Neural cell (in vitro differentiated cells): ENCODE measurements at regions not wholly inside any gene's neighbourhood (a gene's known extent, or its start where the extent isn't known, plus 50 kb on each side); places are given as distances from the start of the nearest gene placed in this dataset.
A peak's percentile ranks its signal among the peaks of the same experiment; 100 is the strongest.

Experiments used
- H2AFZ ChIP-seq: fragments of 200-600, 300-800 bp; sonication (generic), shearing (Covaris generic); 2 replicates; pipeline ENCODE4 v1.6.0; 2014; ENCODE audit warnings: low read depth, mild to moderate bottlenecking, antibody characterized with exemption, low read length, moderate library complexity
- H3F3A ChIP-seq: fragments of 200-600 bp; shearing (Covaris generic); 2 replicates; pipeline ENCODE4 v1.6.1; 2016; ENCODE audit warnings: mild to moderate bottlenecking, moderate library complexity, mixed read lengths, antibody characterized with exemption, low read length; ENCODE audit not compliant: insufficient read depth, poor library complexity, severe bottlenecking
- H3K27ac ChIP-seq: fragments of 200-600, 300-800 bp; sonication (generic), shearing (Covaris generic); 2 replicates; pipeline ENCODE4 v1.5.1; 2014; ENCODE audit warnings: mild to moderate bottlenecking, low read length, moderate library complexity
- H3K27me3 ChIP-seq: fragments of 300-800, 200-600 bp; sonication (generic), shearing (Covaris generic); 2 replicates; pipeline ENCODE4 v1.6.0; 2014; ENCODE audit warnings: mild to moderate bottlenecking, low read depth, low read length, moderate library complexity; ENCODE audit not compliant: insufficient read depth
- H3K36me3 ChIP-seq: fragments of 300-800, 200-600 bp; sonication (generic), shearing (Covaris generic); 2 replicates; pipeline ENCODE4 v1.5.1; 2014; ENCODE audit warnings: mild to moderate bottlenecking, antibody characterized with exemption, low read length, moderate library complexity; ENCODE audit not compliant: insufficient read depth
- H3K4me2 ChIP-seq: fragments of 300-800, 200-600 bp; sonication (generic), shearing (Covaris generic); 2 replicates; pipeline ENCODE4 v1.6.0; 2014; ENCODE audit warnings: mild to moderate bottlenecking, low read length
- H3K4me3 ChIP-seq: fragments of 300-800, 200-600 bp; sonication (generic), shearing (Covaris generic); 2 replicates; pipeline ENCODE4 v1.5.1; 2014; ENCODE audit warnings: mild to moderate bottlenecking, low read length, moderate library complexity
- H3K79me2 ChIP-seq: fragments of 200-600 bp; shearing (Covaris generic); replicated peaks from 2 replicates; pipeline ENCODE4 v1.6.0; 2014; ENCODE audit warnings: mild to moderate bottlenecking, low read length, moderate library complexity; ENCODE audit not compliant: insufficient read depth
- H3K9ac ChIP-seq: fragments of 300-800, 200-600 bp; sonication (generic), shearing (Covaris generic); 2 replicates; pipeline ENCODE4 v1.6.1; 2016; ENCODE audit warnings: mild to moderate bottlenecking, low read length, mixed read lengths
- H3K9me2 ChIP-seq: fragments of 200-600 bp; shearing (Covaris generic); 2 replicates; pipeline ENCODE4 v1.6.1; 2016; ENCODE audit warnings: mild to moderate bottlenecking, low read length, mixed read lengths; ENCODE audit not compliant: insufficient read depth
- H3K9me3 ChIP-seq: fragments of 200-600, 300-800 bp; sonication (generic), shearing (Covaris generic); 2 replicates; pipeline ENCODE4 v1.6.1; 2016; ENCODE audit warnings: mild to moderate bottlenecking, mixed run types, low read length, moderate library complexity, mixed read lengths
- H4K20me1 ChIP-seq: fragments of 200-600 bp; shearing (Covaris generic); 2 replicates; pipeline ENCODE4 v1.6.1; 2016; ENCODE audit warnings: mild to moderate bottlenecking, mixed run types; ENCODE audit not compliant: insufficient read depth
- EP300 ChIP-seq: fragments of 450-650 bp; conservative IDR thresholded peaks from 2 replicates; pipeline ENCODE4 v1.6.1; 2014; ENCODE audit warnings: antibody characterized with exemption, mild to moderate bottlenecking, moderate library complexity; ENCODE audit not compliant: poor library complexity, severe bottlenecking
- EZH2 ChIP-seq: fragments of 200-600, 300-800 bp; shearing (Covaris generic), sonication (generic); IDR thresholded peaks from 2 replicates; pipeline ENCODE4 v1.6.1; 2014; ENCODE audit warnings: antibody characterized with exemption, low read length, borderline replicate concordance, mild to moderate bottlenecking; ENCODE audit not compliant: insufficient read depth, poor library complexity, severe bottlenecking
- MXI1 ChIP-seq: fragments of 450-650 bp; conservative IDR thresholded peaks from 2 replicates; pipeline ENCODE4 v1.6.1; 2014; ENCODE audit warnings: antibody characterized with exemption, mild to moderate bottlenecking; ENCODE audit not compliant: poor library complexity, severe bottlenecking
- POLR2AphosphoS5 ChIP-seq: IDR thresholded peaks from 2 replicates; pipeline ENCODE4 v1.6.1; 2012
- RAD21 ChIP-seq: fragments of 450-650 bp; conservative IDR thresholded peaks from 2 replicates; pipeline ENCODE4 v1.6.1; 2014; ENCODE audit warnings: antibody characterized with exemption, mild to moderate bottlenecking, moderate library complexity
- SMC3 ChIP-seq: fragments of 450-650 bp; conservative IDR thresholded peaks from 2 replicates; pipeline ENCODE4 v1.6.1; 2014; ENCODE audit warnings: antibody characterized with exemption, mild to moderate bottlenecking, moderate library complexity; ENCODE audit not compliant: poor library complexity
- TAF1 ChIP-seq: IDR thresholded peaks from 2 replicates; pipeline ENCODE4 v1.6.1; 2012; ENCODE audit warnings: low read depth
- TF ChIP-seq, protein P1 (sequence below): fragments of 450-650 bp; IDR thresholded peaks from 2 replicates; pipeline ENCODE4 v1.5.1; 2014; ENCODE audit warnings: antibody characterized with exemption, mild to moderate bottlenecking, moderate library complexity; ENCODE audit not compliant: poor library complexity, severe bottlenecking
- TF ChIP-seq, protein P2 (sequence below): IDR thresholded peaks from 2 replicates; pipeline ENCODE4 v1.6.1; 2012; ENCODE audit warnings: borderline replicate concordance

DNA sequence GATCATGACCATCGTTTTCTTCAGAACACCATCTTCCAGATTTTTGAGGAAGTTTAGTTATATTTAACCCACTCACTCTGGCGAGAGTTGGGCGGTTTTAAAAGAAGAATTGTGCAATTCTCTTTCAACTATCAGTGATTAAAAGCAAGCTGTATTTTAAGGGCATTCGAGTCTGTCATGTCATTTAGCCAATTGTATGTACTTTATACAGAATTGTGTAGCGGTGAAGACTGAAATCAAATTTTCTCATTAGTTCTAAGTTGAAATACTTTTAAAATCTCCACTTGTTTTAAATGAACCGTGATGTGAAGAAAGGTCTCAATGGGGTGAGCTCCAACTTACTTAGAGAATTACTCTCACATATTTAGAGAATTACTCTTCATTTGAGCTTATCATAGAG is 214.6 kb upstream of the DTNA start:
- Histone ChIP-seq H3K27me3 (peaks cover 28% of the 10 kb centered on the region), H2AFZ (no peak overlapping the region), H3K9ac (no peak overlapping the region), H3F3A (no peaks in the 10 kb centered on the region), H3K4me3 (peak overlapping the region; percentile 74), H3K9me2 (no peaks in the 10 kb centered on the region), H3K9me3 (no peaks in the 10 kb centered on the region), H3K79me2 (peaks cover 11% of the 10 kb centered on the region), H3K27ac (no peak overlapping the region), H3K36me3 (no peaks in the 10 kb centered on the region), H4K20me1 (no peaks in the 10 kb centered on the region), H3K4me2 (no peak overlapping the region)
- no peak for TF ChIP-seq RAD21
- TF ChIP-seq, protein P1, sequence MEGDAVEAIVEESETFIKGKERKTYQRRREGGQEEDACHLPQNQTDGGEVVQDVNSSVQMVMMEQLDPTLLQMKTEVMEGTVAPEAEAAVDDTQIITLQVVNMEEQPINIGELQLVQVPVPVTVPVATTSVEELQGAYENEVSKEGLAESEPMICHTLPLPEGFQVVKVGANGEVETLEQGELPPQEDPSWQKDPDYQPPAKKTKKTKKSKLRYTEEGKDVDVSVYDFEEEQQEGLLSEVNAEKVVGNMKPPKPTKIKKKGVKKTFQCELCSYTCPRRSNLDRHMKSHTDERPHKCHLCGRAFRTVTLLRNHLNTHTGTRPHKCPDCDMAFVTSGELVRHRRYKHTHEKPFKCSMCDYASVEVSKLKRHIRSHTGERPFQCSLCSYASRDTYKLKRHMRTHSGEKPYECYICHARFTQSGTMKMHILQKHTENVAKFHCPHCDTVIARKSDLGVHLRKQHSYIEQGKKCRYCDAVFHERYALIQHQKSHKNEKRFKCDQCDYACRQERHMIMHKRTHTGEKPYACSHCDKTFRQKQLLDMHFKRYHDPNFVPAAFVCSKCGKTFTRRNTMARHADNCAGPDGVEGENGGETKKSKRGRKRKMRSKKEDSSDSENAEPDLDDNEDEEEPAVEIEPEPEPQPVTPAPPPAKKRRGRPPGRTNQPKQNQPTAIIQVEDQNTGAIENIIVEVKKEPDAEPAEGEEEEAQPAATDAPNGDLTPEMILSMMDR, result no peak

DNA sequence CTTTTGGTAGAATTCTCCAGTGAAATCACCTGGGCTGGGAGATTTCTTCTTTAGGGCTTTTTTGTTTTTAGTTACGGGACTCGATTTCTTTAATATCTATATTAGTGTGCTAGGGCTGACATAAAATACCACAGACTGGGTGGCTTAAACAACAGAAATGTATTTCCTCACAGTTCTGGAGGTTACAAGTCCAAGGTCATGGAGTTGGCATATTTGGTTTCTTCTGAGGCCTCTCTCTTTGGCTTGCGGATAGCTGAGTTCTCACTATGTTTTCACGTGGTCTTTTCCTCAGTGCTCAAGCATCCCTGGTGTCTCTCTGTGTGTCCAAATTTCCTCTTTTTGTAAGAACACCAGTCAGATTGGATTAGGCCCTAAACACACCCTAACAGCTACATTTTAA is 208.5 kb upstream of the DTNA start:
- TF ChIP-seq MXI1 (no peak), POLR2AphosphoS5 (no peak), EZH2 (no peak), TAF1 (no peak), RAD21 (no peak), SMC3 (no peak), EP300 (no peak)
- TF ChIP-seq, protein P2, sequence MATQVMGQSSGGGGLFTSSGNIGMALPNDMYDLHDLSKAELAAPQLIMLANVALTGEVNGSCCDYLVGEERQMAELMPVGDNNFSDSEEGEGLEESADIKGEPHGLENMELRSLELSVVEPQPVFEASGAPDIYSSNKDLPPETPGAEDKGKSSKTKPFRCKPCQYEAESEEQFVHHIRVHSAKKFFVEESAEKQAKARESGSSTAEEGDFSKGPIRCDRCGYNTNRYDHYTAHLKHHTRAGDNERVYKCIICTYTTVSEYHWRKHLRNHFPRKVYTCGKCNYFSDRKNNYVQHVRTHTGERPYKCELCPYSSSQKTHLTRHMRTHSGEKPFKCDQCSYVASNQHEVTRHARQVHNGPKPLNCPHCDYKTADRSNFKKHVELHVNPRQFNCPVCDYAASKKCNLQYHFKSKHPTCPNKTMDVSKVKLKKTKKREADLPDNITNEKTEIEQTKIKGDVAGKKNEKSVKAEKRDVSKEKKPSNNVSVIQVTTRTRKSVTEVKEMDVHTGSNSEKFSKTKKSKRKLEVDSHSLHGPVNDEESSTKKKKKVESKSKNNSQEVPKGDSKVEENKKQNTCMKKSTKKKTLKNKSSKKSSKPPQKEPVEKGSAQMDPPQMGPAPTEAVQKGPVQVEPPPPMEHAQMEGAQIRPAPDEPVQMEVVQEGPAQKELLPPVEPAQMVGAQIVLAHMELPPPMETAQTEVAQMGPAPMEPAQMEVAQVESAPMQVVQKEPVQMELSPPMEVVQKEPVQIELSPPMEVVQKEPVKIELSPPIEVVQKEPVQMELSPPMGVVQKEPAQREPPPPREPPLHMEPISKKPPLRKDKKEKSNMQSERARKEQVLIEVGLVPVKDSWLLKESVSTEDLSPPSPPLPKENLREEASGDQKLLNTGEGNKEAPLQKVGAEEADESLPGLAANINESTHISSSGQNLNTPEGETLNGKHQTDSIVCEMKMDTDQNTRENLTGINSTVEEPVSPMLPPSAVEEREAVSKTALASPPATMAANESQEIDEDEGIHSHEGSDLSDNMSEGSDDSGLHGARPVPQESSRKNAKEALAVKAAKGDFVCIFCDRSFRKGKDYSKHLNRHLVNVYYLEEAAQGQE, result no peak
- TF ChIP-seq, protein P1, result no peak
- Histone ChIP-seq H4K20me1 (no peaks in the 10 kb centered on the region), H3K27ac (no peak overlapping the region), H3F3A (no peaks in the 10 kb centered on the region), H3K4me2 (no peak overlapping the region), H3K9me3 (no peaks in the 10 kb centered on the region), H3K9ac (no peak overlapping the region), H3K79me2 (no peaks in the 10 kb centered on the region), H3K4me3 (no peak overlapping the region), H3K27me3 (no peaks in the 10 kb centered on the region), H3K36me3 (no peaks in the 10 kb centered on the region), H2AFZ (no peak overlapping the region), H3K9me2 (no peaks in the 10 kb centered on the region)
